WI38 (cell line): ENCODE measurements at regions not wholly inside any gene's neighbourhood (a gene's known extent, or its start where the extent isn't known, plus 50 kb on each side); places are given as distances from the start of the nearest gene placed in this dataset.

Experiments
- H3K4me3 ChIP-seq: 2 replicates; pipeline ENCODE4 v1.5.1; 2011; ENCODE audit warnings: low read depth, mild to moderate bottlenecking, control low read depth, low read length
- TF ChIP-seq, protein P1 (sequence below): IDR thresholded peaks from 2 replicates; pipeline ENCODE4 v1.5.1; 2012; ENCODE audit warnings: low read depth, mild to moderate bottlenecking, control low read depth, low read length

DNA sequence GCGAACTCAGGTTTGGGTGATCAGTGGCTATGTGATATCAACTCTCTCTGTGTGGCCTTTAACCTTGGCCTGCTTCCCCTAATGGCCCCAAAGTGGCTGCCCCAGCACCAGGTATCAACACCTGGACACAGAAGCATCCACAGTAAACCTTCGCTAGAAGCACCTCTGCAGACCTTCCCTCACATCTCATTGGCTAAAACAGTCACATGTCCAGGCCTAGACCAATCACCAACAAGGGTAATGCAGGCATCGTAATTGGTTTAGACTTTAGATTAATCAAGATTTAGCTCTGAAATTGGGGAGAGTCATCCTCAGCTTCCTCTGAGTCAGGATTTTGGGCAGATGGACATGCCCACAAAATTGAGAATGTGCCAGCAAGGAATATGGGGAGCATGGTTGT is 92.5 kb upstream of the MYL2 start:
- TF ChIP-seq, protein P1, sequence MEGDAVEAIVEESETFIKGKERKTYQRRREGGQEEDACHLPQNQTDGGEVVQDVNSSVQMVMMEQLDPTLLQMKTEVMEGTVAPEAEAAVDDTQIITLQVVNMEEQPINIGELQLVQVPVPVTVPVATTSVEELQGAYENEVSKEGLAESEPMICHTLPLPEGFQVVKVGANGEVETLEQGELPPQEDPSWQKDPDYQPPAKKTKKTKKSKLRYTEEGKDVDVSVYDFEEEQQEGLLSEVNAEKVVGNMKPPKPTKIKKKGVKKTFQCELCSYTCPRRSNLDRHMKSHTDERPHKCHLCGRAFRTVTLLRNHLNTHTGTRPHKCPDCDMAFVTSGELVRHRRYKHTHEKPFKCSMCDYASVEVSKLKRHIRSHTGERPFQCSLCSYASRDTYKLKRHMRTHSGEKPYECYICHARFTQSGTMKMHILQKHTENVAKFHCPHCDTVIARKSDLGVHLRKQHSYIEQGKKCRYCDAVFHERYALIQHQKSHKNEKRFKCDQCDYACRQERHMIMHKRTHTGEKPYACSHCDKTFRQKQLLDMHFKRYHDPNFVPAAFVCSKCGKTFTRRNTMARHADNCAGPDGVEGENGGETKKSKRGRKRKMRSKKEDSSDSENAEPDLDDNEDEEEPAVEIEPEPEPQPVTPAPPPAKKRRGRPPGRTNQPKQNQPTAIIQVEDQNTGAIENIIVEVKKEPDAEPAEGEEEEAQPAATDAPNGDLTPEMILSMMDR = no peak
- no peak overlapping the region for H3K4me3 ChIP-seq

GRCh38 chr12:111011999-111012600 is 91.7 kb upstream of the MYL2 start:
- TF ChIP-seq, protein P1 = no peak
- no peak overlapping the region for H3K4me3 ChIP-seq

GRCh38 chr12:111010916-111011657 is 90.7 kb upstream of the MYL2 start:
- no peak overlapping the region for H3K4me3 ChIP-seq
- TF ChIP-seq, protein P1 = no peak

GRCh38 chr12:111010061-111010460 is 89.7 kb upstream of the MYL2 start:
- TF ChIP-seq, protein P1 = no peak
- no peak overlapping the region for H3K4me3 ChIP-seq

DNA sequence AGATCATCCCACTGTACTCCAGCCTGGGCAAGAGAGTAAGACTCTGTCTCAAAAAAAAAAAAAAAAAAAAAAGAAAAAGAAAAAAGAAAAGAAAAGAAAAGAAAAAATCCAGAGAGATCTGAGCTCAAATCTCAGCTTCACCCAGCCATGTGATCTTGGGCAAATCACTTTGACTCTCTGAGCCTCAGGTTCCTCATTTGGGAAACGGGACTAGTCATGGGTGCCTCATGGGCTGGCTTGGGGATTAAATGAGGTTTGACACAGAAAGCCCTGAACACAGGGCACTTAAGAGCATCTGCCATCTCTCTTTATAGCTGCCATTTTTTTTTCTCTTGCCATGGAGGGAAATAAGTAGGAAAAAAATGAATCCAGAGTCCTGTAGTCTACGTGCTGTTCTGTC is 86.2 kb upstream of the MYL2 start:
- H3K4me3 ChIP-seq = no peak overlapping the region
- TF ChIP-seq, protein P1 = no peak

GRCh38 chr12:110998971-110999370 is 78.6 kb upstream of the MYL2 start:
- TF ChIP-seq, protein P1 = no peak
- H3K4me3 ChIP-seq = no peak overlapping the region

- TF ChIP-seq, protein P1 = no peak
- H3K4me3 ChIP-seq = no peak overlapping the region
Measured at GRCh38 chr12:110998165-110998564, 77.8 kb upstream of the MYL2 start.
